Heart left ventricle (tissue), 16 donors: ENCODE measurements at regions not wholly inside any gene's neighbourhood (a gene's known extent, or its start where the extent isn't known, plus 50 kb on each side); places are given as distances from the start of the nearest gene placed in this dataset.

Experiments
- ATAC-seq, 4 donors: fragments of 200-7000 bp; cut with Tn5 transposase; one replicate each; pipeline ENCODE4 v1.9.1; 2020 to 2022; ENCODE audit warnings: moderate library complexity in 4 of 4, mild to moderate bottlenecking in 3 of 4, moderate number of reproducible peaks in 1 of 4
- DNase-seq, 5 donors: peaks; one replicate each; pipeline ENCODE4 v3.0.0-alpha.2; 2020
- H3K27ac ChIP-seq, 12 donors: fragments of 200-600 bp; sonication (generic) in 4 of 12; one replicate each; pipeline versions ENCODE4 v1.5.0 to v1.8.0; 2016 to 2022; ENCODE audit warnings: mild to moderate bottlenecking in 2 of 12
- H3K27me3 ChIP-seq, 9 donors: fragments of 200-600 bp; sonication (generic) in 2 of 9; one replicate each; pipeline versions ENCODE4 v1.5.1 to v1.8.0; 2016 to 2022; ENCODE audit warnings: mild to moderate bottlenecking in 3 of 9
- H3K36me3 ChIP-seq, 9 donors: fragments of 200-600 bp; sonication (generic) in 2 of 9; one replicate each; pipeline versions ENCODE4 v1.5.0 to v1.8.0; 2018 to 2022; ENCODE audit warnings: mild to moderate bottlenecking in 2 of 9
- H3K4me1 ChIP-seq, 12 donors: fragments of 200-600 bp; sonication (generic) in 4 of 12; one replicate each; pipeline versions ENCODE4 v1.5.0 to v1.8.0; 2016 to 2022; ENCODE audit warnings: mild to moderate bottlenecking in 3 of 12
- H3K4me3 ChIP-seq, 12 donors: fragments of 200-600 bp; sonication (generic) in 4 of 12; one replicate each; pipeline versions ENCODE4 v1.5.0 to v1.8.0; 2017 to 2022; ENCODE audit warnings: mild to moderate bottlenecking in 9 of 12, moderate library complexity in 4 of 12
- H3K9me3 ChIP-seq, 12 donors: fragments of 200-600 bp; sonication (generic) in 4 of 12; one replicate each; pipeline versions ENCODE4 v1.5.0 to v1.8.0; 2016 to 2022; ENCODE audit warnings: mild to moderate bottlenecking in 1 of 12
- CTCF ChIP-seq, 12 donors: fragments of 200-600 bp; sonication (generic) in 4 of 12; IDR thresholded peaks; one replicate each; pipeline versions ENCODE4 v1.5.0 to v1.8.0; 2018 to 2022; ENCODE audit warnings: antibody characterized with exemption in 12 of 12, mild to moderate bottlenecking in 5 of 12
- POLR2A ChIP-seq, 2 donors: fragments of 450-650 bp; IDR thresholded peaks; one replicate each; pipeline ENCODE4 v1.6.1; 2017; ENCODE audit warnings: antibody characterized with exemption in 2 of 2, mild to moderate bottlenecking in 2 of 2, moderate library complexity in 2 of 2
- WGBS, 4 donors: extraction: QIAGEN DNeasy Blood & Tissue Kit in 2 of 4; methylation state at CpG; one replicate each; pipeline versions ENCODE4 v1.1.5 to v1.1.7; 2013 to 2018; 5-methylcytosine and 5-hydroxymethylcytosine counted together
- intact Hi-C, 10 donors: fragments of 100-400 bp; cut with DNase I; formaldehyde crosslinking; loops; one replicate each; pipeline versions ENCODE4 v1.11.1 to v1.14.2; 2022
- donor health status: ischemic (EF 13 %, LVEDD 7.1; RV severe dilation, severe dysfunction).
- donor health status: healthy with polysubstance abuse.
- donor health status: DM: no; HTN: yes; CAD: no.
- donor health status: DM: no; HTN: no; CAD: no.
- donor health status: ischemic (EF 25% LVEDD 6.9; RV normal size, moderate dysfunction).
- donor health status: ischemic (EF 25% LVEDD 5.7; RV mildly dilated, moderate dysfunction).
- donor health status: healthy.
- donor health status: DM: yes; HTN: yes; CAD: no.
- donor health status: ischemic (EF 35%, LVEDD 5.7; RV mildly dilated, moderate dysfunction).
- donor health status: nonischemic (EF 11% LVEDD 7.7; RV severe dilation, severe dysfunction).
- donor health status: DM: yes; HTN: yes; CAD: no.
- donor health status: PGD.
- donor health status: ischemic (EF 29% LVEDD 5.4; RV normal size, mild dysfunction).
- donor health status: nonischemic (EF 23%, LVEDD 6.1; RV moderate dilation, normal function).

- TF ChIP-seq POLR2A (IDR thresholded peaks at IDR 0.05) (no peak), CTCF (IDR thresholded peaks at IDR 0.05) (no peak)
- no peak overlapping the region for H3K4me3 ChIP-seq
- no peak for ATAC-seq
- H3K27ac ChIP-seq = no peak overlapping the region
- H3K27me3 ChIP-seq = peaks cover 0 to 2% (median 0%) of the 10 kb centered on the region in 9 donors
- no peaks in the 10 kb centered on the region for H3K36me3 ChIP-seq
- no peak for DNase-seq
- H3K9me3 ChIP-seq = peaks cover 0 to 3% (median 0%) of the 10 kb centered on the region in 12 donors
- intact Hi-C loops = no loop called here
- no peaks in the 10 kb centered on the region for H3K4me1 ChIP-seq
- WGBS, 4 donors = 90 to 94% (median 92%) methylated on average over 10 to 21 of the region's 21 CpGs
Measured at GRCh38 chr20:57118107-57118769, 148.2 kb downstream of the BMP7 start.
